ENCODE measurements at regions not wholly inside any gene's neighbourhood (a gene's known extent, or its start where the extent isn't known, plus 50 kb on each side); places are given as distances from the start of the nearest gene placed in this dataset.

GRCh38 chr11:76721755-76722677, 51.5 kb upstream of the LRRC32 start:
- peak; percentile 81 for DNase-seq (ENCODE audit: low read depth)

- peak; percentile 17 for DNase-seq (ENCODE audit: low read depth)
These were observed 52.6 kb upstream of the LRRC32 start for GRCh38 chr11:76723142-76723541.

- DNase-seq (ENCODE audit: low read depth): peak; percentile 13
These were observed 53.0 kb upstream of the LRRC32 start for GRCh38 chr11:76723548-76723947.

- DNase-seq (ENCODE audit: low read depth): no peak
These were observed 53.7 kb upstream of the LRRC32 start for GRCh38 chr11:76724171-76724768.

- no peak for DNase-seq (ENCODE audit: low read depth)
These were observed 54.9 kb upstream of the TSKU start for GRCh38 chr11:76728227-76728626.

GRCh38 chr11:76728778-76729177, 54.4 kb upstream of the TSKU start:
- peak; percentile 12 for DNase-seq (ENCODE audit: low read depth)

- DNase-seq (ENCODE audit: low read depth): no peak
These were observed 53.9 kb upstream of the TSKU start for GRCh38 chr11:76729214-76729613.

- DNase-seq (ENCODE audit: low read depth): no peak
These were observed 52.1 kb upstream of the TSKU start for GRCh38 chr11:76730887-76731565.

GRCh38 chr11:76732643-76733042, 50.5 kb upstream of the TSKU start:
- DNase-seq (ENCODE audit: low read depth): no peak
